ENCODE measurements at regions not wholly inside any gene's neighbourhood (a gene's known extent, or its start where the extent isn't known, plus 50 kb on each side); places are given as distances from the start of the nearest gene placed in this dataset.

- Histone ChIP-seq H2AFZ (ENCODE audit: low read length) (no peak overlapping the region), H4K8ac (replicated peaks; ENCODE audit: insufficient read length, low read depth, low read length) (no peak overlapping the region), H3K23ac (ENCODE audit: insufficient read length, low read depth, low read length) (no peak overlapping the region), H3K27me3 (ENCODE audit: insufficient read depth, low read length) (no peaks in the 10 kb centered on the region), H2BK15ac (ENCODE audit: low read depth, low read length) (no peak overlapping the region), H3K23me2 (ENCODE audit: insufficient read length, low read depth, low read length, poor library complexity, severe bottlenecking) (no peaks in the 10 kb centered on the region), H3K4me2 (ENCODE audit: insufficient read depth, insufficient read length, low read length) (no peak overlapping the region), H2BK20ac (ENCODE audit: low read depth, low read length, poor library complexity, severe bottlenecking) (no peak overlapping the region), H3K4me1 (ENCODE audit: insufficient read depth, low read length) (no peaks in the 10 kb centered on the region), H3K79me2 (ENCODE audit: insufficient read depth, low read length) (no peaks in the 10 kb centered on the region), H4K20me1 (ENCODE audit: control insufficient read depth, insufficient read depth, insufficient read length) (no peaks in the 10 kb centered on the region), H3K9me3 (ENCODE audit: control insufficient read depth, low read depth, low read length) (no peaks in the 10 kb centered on the region), H3K79me1 (ENCODE audit: insufficient read depth, low read depth, low read length, poor library complexity, severe bottlenecking) (no peaks in the 10 kb centered on the region), H3K56ac (ENCODE audit: insufficient read length, low read depth, low read length) (no peak overlapping the region), H3K18ac (ENCODE audit: insufficient read length, low read depth, low read length) (no peak overlapping the region), H3K4ac (ENCODE audit: low read depth, low read length) (no peak overlapping the region), H3T11ph (ENCODE audit: low read length) (no peak overlapping the region), H3K14ac (ENCODE audit: insufficient read depth, low read length) (no peak overlapping the region), H3K9ac (ENCODE audit: extremely low read depth, insufficient read length, low read length) (no peak overlapping the region), H2AK5ac (ENCODE audit: insufficient read length, low read length) (no peak overlapping the region), H2BK12ac (ENCODE audit: insufficient read length, low read depth, low read length) (no peak overlapping the region), H4K5ac (ENCODE audit: insufficient read length, low read depth, low read length) (no peak overlapping the region), H2BK120ac (ENCODE audit: low read depth, low read length, poor library complexity, severe bottlenecking) (no peak overlapping the region), H2BK5ac (ENCODE audit: insufficient read length, low read length) (no peak overlapping the region), H3K27ac (ENCODE audit: insufficient read length, low read depth, low read length) (no peak overlapping the region), H4K91ac (ENCODE audit: insufficient read length, low read depth, low read length) (no peak overlapping the region)
- peaks cover 1% of the 10 kb centered on the region for H3K27me3 Mint-ChIP-seq (ENCODE audit: low read depth)
- H3K4me3 Mint-ChIP-seq = no peak overlapping the region
- DNase-seq = no peak
- no peaks in the 10 kb centered on the region for H3K4me1 Mint-ChIP-seq
- H3K27ac Mint-ChIP-seq = no peak overlapping the region
- no peak for TF ChIP-seq CTCF (conservative IDR thresholded peaks at IDR 0.05)
- H3K36me3 Mint-ChIP-seq (ENCODE audit: insufficient read depth in 1 of 3, low read depth in 3 of 3) = peaks cover 0 to 12% (median 4%) of the 10 kb centered on the region in 3 experiments; a peak in 3 of 7 replicates
- peaks cover 13 to 14% of the 10 kb centered on the region in 2 experiments for H3K9me3 Mint-ChIP-seq
- no CpG with 5 or more reads among the region's 1 CpG for WGBS (ENCODE audit: extremely low coverage, insufficient read length, low lambda C conversion rate)
Measured at GRCh38 chr11:93929407-93929806, 79.0 kb upstream of the VSTM5 start.

Measured in H9 (cell line).